Hematopoietic multipotent progenitor cell treated with erythropoietin and hydrocortisone succinate and interleukin-3 and kit ligand, for 8 days (in vitro differentiated cells): ENCODE measurements at regions not wholly inside any gene's neighbourhood (a gene's known extent, or its start where the extent isn't known, plus 50 kb on each side); places are given as distances from the start of the nearest gene placed in this dataset.

ENCODE experiments used
- DNase-seq: peaks from one replicate; pipeline ENCODE4 v3.0.0-alpha.2; 2015

GRCh38 chr12:54711669-54712068 lies 63.5 kb upstream of the DCD start:
- no peak for DNase-seq

GRCh38 chr12:54708826-54709225 lies 60.7 kb upstream of the DCD start:
- DNase-seq, result no peak

GRCh38 chr12:54704202-54704601 lies 56.0 kb upstream of the DCD start:
- no peak for DNase-seq

- peak; percentile 72 for DNase-seq
These were observed 53.9 kb upstream of the DCD start for GRCh38 chr12:54701940-54702592.

- no peak for DNase-seq
These were observed 52.7 kb upstream of the DCD start for GRCh38 chr12:54700849-54701248.

GRCh38 chr12:54700301-54700700 lies 52.1 kb upstream of the DCD start:
- DNase-seq, result no peak
